ENCODE measurements at regions not wholly inside any gene's neighbourhood (a gene's known extent, or its start where the extent isn't known, plus 50 kb on each side); places are given as distances from the start of the nearest gene placed in this dataset.
"Not testable (repeated sequence)": the region's sequence is repeated elsewhere in the genome, so short reads cannot be mapped to it uniquely, and the experiment has no call there.

- Histone ChIP-seq H3K4me3 (ENCODE audit: control insufficient read depth in 2 of 3, extremely low read depth in 1 of 3, insufficient read depth in 2 of 3, low read depth in 1 of 3, low read length in 3 of 3) (no peak overlapping the region), H3K9me1 (ENCODE audit: control insufficient read depth, extremely low read depth, insufficient read depth, low read length) (no peaks in the 10 kb centered on the region), H3K9me3 (ENCODE audit: control insufficient read depth, low read depth, low read length) (no peaks in the 10 kb centered on the region), H3K4me1 (ENCODE audit: control insufficient read depth, extremely low read depth, insufficient read depth, low read length) (peaks cover 2% of the 10 kb centered on the region), H3K36me3 (ENCODE audit: control insufficient read depth in 2 of 2, extremely low read depth in 1 of 2, insufficient read depth in 2 of 2, low read length in 2 of 2) (no peaks in the 10 kb centered on the region), H3K27ac (ENCODE audit: control insufficient read depth, insufficient read depth, low read length) (no peak overlapping the region), H3K9ac (ENCODE audit: control insufficient read depth, extremely low read depth, insufficient read depth, low read length) (no peak overlapping the region), H3K4me2 (ENCODE audit: control insufficient read depth, extremely low read depth, insufficient read depth, low read depth, low read length) (no peak overlapping the region), H3K27me3 (ENCODE audit: control insufficient read depth, extremely low read depth, insufficient read depth, low read length) (no peaks in the 10 kb centered on the region), H2AFZ (ENCODE audit: control insufficient read depth, low read length) (no peak overlapping the region), H4K20me1 (ENCODE audit: control insufficient read depth, extremely low read depth, insufficient read depth, low read length) (no peaks in the 10 kb centered on the region), H3K79me2 (ENCODE audit: control insufficient read depth, insufficient read depth, low read length) (no peaks in the 10 kb centered on the region)
- dilution Hi-C loops (cut with MboI; ENCODE audit: extremely low pct_ligation_motif_present, low sequenced_read_pairs) = no loop called here
- FAIRE-seq (no peak), DNase-seq (ENCODE audit: low read depth, low spot score) (no peak)
- no peak for TF ChIP-seq EZH2 (IDR thresholded peaks at IDR 0.05; ENCODE audit: low read length)
- TF ChIP-seq CTCF (optimal IDR thresholded peaks at IDR 0.05 in 1 of 3, IDR thresholded peaks at IDR 0.05 in 1 of 3, conservative IDR thresholded peaks at IDR 0.05 in 1 of 3; ENCODE audit: extremely low read depth in 1 of 3, insufficient read depth in 2 of 3, low read length in 3 of 3) = no peak
Measured at GRCh38 chr7:142562688-142563087, 186.6 kb upstream of the PRSS1 start.

GRCh38 chr7:142561396-142561795 is 187.9 kb upstream of the PRSS1 start:
- H3K9me3 ChIP-seq (ENCODE audit: control insufficient read depth, low read depth, low read length); H3K27ac ChIP-seq (ENCODE audit: control insufficient read depth, insufficient read depth, low read length); H3K4me3 ChIP-seq (ENCODE audit: control insufficient read depth in 2 of 3, extremely low read depth in 1 of 3, insufficient read depth in 2 of 3, low read depth in 1 of 3, low read length in 3 of 3); H3K4me2 ChIP-seq (ENCODE audit: control insufficient read depth, extremely low read depth, insufficient read depth, low read depth, low read length); H3K27me3 ChIP-seq (ENCODE audit: control insufficient read depth, extremely low read depth, insufficient read depth, low read length); DNase-seq (ENCODE audit: low read depth, low spot score); H4K20me1 ChIP-seq (ENCODE audit: control insufficient read depth, extremely low read depth, insufficient read depth, low read length); H3K79me2 ChIP-seq (ENCODE audit: control insufficient read depth, insufficient read depth, low read length); H2AFZ ChIP-seq (ENCODE audit: control insufficient read depth, low read length); H3K9ac ChIP-seq (ENCODE audit: control insufficient read depth, extremely low read depth, insufficient read depth, low read length); dilution Hi-C loops (cut with MboI; ENCODE audit: extremely low pct_ligation_motif_present, low sequenced_read_pairs); FAIRE-seq; H3K9me1 ChIP-seq (ENCODE audit: control insufficient read depth, extremely low read depth, insufficient read depth, low read length); H3K36me3 ChIP-seq (ENCODE audit: control insufficient read depth in 2 of 2, extremely low read depth in 1 of 2, insufficient read depth in 2 of 2, low read length in 2 of 2): not testable (repeated sequence)
- H3K4me1 ChIP-seq (ENCODE audit: control insufficient read depth, extremely low read depth, insufficient read depth, low read length) = peaks cover 13% of the 10 kb centered on the region

- H3K9me1 ChIP-seq (ENCODE audit: control insufficient read depth, extremely low read depth, insufficient read depth, low read length); H3K79me2 ChIP-seq (ENCODE audit: control insufficient read depth, insufficient read depth, low read length); DNase-seq (ENCODE audit: low read depth, low spot score); H3K4me2 ChIP-seq (ENCODE audit: control insufficient read depth, extremely low read depth, insufficient read depth, low read depth, low read length); H4K20me1 ChIP-seq (ENCODE audit: control insufficient read depth, extremely low read depth, insufficient read depth, low read length); H3K9ac ChIP-seq (ENCODE audit: control insufficient read depth, extremely low read depth, insufficient read depth, low read length); dilution Hi-C loops (cut with MboI; ENCODE audit: extremely low pct_ligation_motif_present, low sequenced_read_pairs); H3K4me3 ChIP-seq (ENCODE audit: control insufficient read depth in 2 of 3, extremely low read depth in 1 of 3, insufficient read depth in 2 of 3, low read depth in 1 of 3, low read length in 3 of 3); H2AFZ ChIP-seq (ENCODE audit: control insufficient read depth, low read length); H3K27ac ChIP-seq (ENCODE audit: control insufficient read depth, insufficient read depth, low read length); H3K27me3 ChIP-seq (ENCODE audit: control insufficient read depth, extremely low read depth, insufficient read depth, low read length); H3K9me3 ChIP-seq (ENCODE audit: control insufficient read depth, low read depth, low read length); H3K36me3 ChIP-seq (ENCODE audit: control insufficient read depth in 2 of 2, extremely low read depth in 1 of 2, insufficient read depth in 2 of 2, low read length in 2 of 2); FAIRE-seq: not testable (repeated sequence)
- H3K4me1 ChIP-seq (ENCODE audit: control insufficient read depth, extremely low read depth, insufficient read depth, low read length) = peaks cover 19% of the 10 kb centered on the region
Measured at GRCh38 chr7:142560770-142561169, 188.5 kb upstream of the PRSS1 start.
